ENCODE measurements at regions not wholly inside any gene's neighbourhood (a gene's known extent, or its start where the extent isn't known, plus 50 kb on each side); places are given as distances from the start of the nearest gene placed in this dataset.

GRCh38 chr5:56470007-56470406, 236.9 kb upstream of the ANKRD55 start:
- ATAC-seq (ENCODE audit: low read depth) (no peak), DNase-seq (no peak)
- intact Hi-C loops (cut with micrococcal nuclease): no loop called here
- CTCF ChIA-PET: no interaction called here
- Mint-ChIP-seq H3K4me1 (peaks cover 20% of the 10 kb centered on the region), H3K27ac (no peak overlapping the region), H3K9me3 (no peaks in the 10 kb centered on the region), H3K36me3 (ENCODE audit: low read depth) (no peaks in the 10 kb centered on the region), H3K4me3 (no peak overlapping the region), H3K27me3 (no peaks in the 10 kb centered on the region)
- POLR2A ChIA-PET: no interaction called here
- no peak for TF ChIP-seq CTCF (IDR thresholded peaks at IDR 0.05)

DNA sequence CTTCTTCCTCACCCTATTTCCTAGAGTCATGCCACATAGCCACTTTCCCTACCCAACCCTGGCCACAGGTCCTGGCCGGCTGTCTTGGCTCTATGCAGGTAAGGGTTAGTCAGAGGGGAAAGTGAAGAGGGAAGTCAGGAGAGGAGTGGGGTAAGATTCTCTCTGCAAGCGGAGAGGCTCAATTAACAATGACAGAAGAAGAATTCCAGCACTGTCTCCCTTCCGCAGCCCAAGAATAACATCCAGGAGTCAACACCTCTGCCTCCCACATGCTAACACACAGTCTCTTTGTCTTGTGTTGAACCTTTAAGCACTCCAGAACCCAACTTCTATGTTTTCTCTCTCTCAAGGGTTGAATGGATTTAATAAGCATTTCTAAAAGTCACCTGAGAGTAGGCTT, 235.1 kb upstream of the ANKRD55 start:
- Mint-ChIP-seq H3K27ac (no peak overlapping the region), H3K36me3 (ENCODE audit: low read depth) (no peaks in the 10 kb centered on the region), H3K9me3 (no peaks in the 10 kb centered on the region), H3K4me3 (no peak overlapping the region), H3K27me3 (no peaks in the 10 kb centered on the region), H3K4me1 (peaks cover 27% of the 10 kb centered on the region)
- TF ChIP-seq CTCF (IDR thresholded peaks at IDR 0.05): no peak
- ChIA-PET POLR2A (no interaction called here), CTCF (interaction anchor here (0.6 to 1.3 kb wide), 2 partner anchors 197 to 316 kb away, joined by 3 to 5 read pairs; no protein-coding TSS in a partner anchor)
- no peak for ATAC-seq (ENCODE audit: low read depth)
- intact Hi-C loops (cut with micrococcal nuclease): no loop called here
- DNase-seq: no peak

- TF ChIP-seq CTCF (IDR thresholded peaks at IDR 0.05): no peak
- Mint-ChIP-seq H3K27ac (no peak overlapping the region), H3K4me3 (no peak overlapping the region), H3K36me3 (ENCODE audit: low read depth) (no peaks in the 10 kb centered on the region), H3K9me3 (no peaks in the 10 kb centered on the region), H3K4me1 (peaks cover 33% of the 10 kb centered on the region), H3K27me3 (no peaks in the 10 kb centered on the region)
- ChIA-PET CTCF (interaction anchor here (1.3 kb wide), 1 partner anchor 196 kb away, joined by 5 read pairs; no protein-coding TSS in a partner anchor), POLR2A (no interaction called here)
- ATAC-seq (ENCODE audit: low read depth) (no peak), DNase-seq (no peak)
- intact Hi-C loops (cut with micrococcal nuclease): no loop called here
Observed at GRCh38 chr5:56467176-56467717, 234.1 kb upstream of the ANKRD55 start.

DNA sequence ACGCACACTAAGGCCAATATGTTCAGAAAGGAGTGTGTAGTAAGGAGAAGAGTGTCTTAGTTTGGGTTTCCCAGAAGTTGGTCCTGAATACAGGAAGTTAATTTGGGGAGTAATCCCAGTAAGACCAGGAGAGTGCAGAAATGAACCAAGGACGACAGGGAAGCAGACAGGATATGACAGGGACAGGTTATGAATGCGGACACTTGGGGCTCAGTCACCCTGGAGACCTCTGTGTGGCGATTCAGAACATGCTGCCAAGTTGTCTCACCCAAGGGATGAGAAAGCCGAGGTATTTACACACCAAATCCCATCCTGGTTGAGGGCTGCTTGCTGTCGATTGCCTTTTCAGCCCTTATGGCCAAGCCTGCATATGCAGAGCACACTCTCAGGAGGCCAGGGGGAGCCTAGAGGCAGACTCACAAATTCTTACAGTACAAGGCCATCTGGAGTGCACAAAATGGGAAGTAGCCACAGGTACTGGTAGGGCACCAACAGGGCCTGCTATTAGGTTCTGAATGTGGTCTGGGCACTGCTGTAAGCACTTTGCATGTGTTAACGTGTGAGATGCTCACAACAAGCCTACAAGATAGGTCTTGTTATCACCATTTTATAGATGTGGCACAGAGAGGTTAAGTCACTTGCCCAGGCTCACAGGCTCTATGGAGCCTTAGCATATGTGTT, 233.1 kb upstream of the ANKRD55 start:
- no peaks in the 10 kb centered on the region for H3K9me3 Mint-ChIP-seq
- peaks cover 33% of the 10 kb centered on the region for H3K4me1 Mint-ChIP-seq
- no peak for TF ChIP-seq CTCF (IDR thresholded peaks at IDR 0.05)
- peak; percentile 40 for ATAC-seq (ENCODE audit: low read depth)
- DNase-seq: no peak
- CTCF ChIA-PET: no interaction called here
- intact Hi-C loops (cut with micrococcal nuclease): no loop called here
- no peak overlapping the region for H3K4me3 Mint-ChIP-seq
- no peaks in the 10 kb centered on the region for H3K36me3 Mint-ChIP-seq (ENCODE audit: low read depth)
- H3K27ac Mint-ChIP-seq: no peak overlapping the region
- POLR2A ChIA-PET: no interaction called here
- H3K27me3 Mint-ChIP-seq: no peaks in the 10 kb centered on the region

GRCh38 chr5:56465769-56466135, 232.6 kb upstream of the ANKRD55 start:
- no peaks in the 10 kb centered on the region for H3K9me3 Mint-ChIP-seq
- no peak for ATAC-seq (ENCODE audit: low read depth)
- no peak for TF ChIP-seq CTCF (IDR thresholded peaks at IDR 0.05)
- intact Hi-C loops (cut with micrococcal nuclease): no loop called here
- no peaks in the 10 kb centered on the region for H3K36me3 Mint-ChIP-seq (ENCODE audit: low read depth)
- CTCF ChIA-PET: no interaction called here
- POLR2A ChIA-PET: no interaction called here
- DNase-seq: no peak
- H3K27me3 Mint-ChIP-seq: no peaks in the 10 kb centered on the region
- peaks cover 33% of the 10 kb centered on the region for H3K4me1 Mint-ChIP-seq
- no peak overlapping the region for H3K27ac Mint-ChIP-seq
- no peak overlapping the region for H3K4me3 Mint-ChIP-seq

Measured in activated B cell treated with CpG ODN at 0.5 μM for 24 hours (primary cell).